ENCODE measurements at regions not wholly inside any gene's neighbourhood (a gene's known extent, or its start where the extent isn't known, plus 50 kb on each side); places are given as distances from the start of the nearest gene placed in this dataset.

- ATAC-seq (ENCODE audit: low FRiP score) (no peak), DNase-seq (ENCODE audit: low spot score) (no peak)
- no peak for TF ChIP-seq CTCF (IDR thresholded peaks at IDR 0.05)
Measured at GRCh38 chr6:71130277-71130676, 158.3 kb upstream of the OGFRL1 start.

- DNase-seq (ENCODE audit: low spot score) (no peak), ATAC-seq (ENCODE audit: low FRiP score) (no peak)
- TF ChIP-seq CTCF (IDR thresholded peaks at IDR 0.05): no peak
Measured at GRCh38 chr6:71134929-71135642, 153.5 kb upstream of the OGFRL1 start.

GRCh38 chr6:71137973-71138372, 150.6 kb upstream of the OGFRL1 start:
- ATAC-seq (ENCODE audit: low FRiP score) (no peak), DNase-seq (ENCODE audit: low spot score) (no peak)
- no peak for TF ChIP-seq CTCF (IDR thresholded peaks at IDR 0.05)

GRCh38 chr6:71138376-71138775, 150.2 kb upstream of the OGFRL1 start:
- ATAC-seq (ENCODE audit: low FRiP score) (no peak), DNase-seq (ENCODE audit: low spot score) (no peak)
- TF ChIP-seq CTCF (IDR thresholded peaks at IDR 0.05): no peak

GRCh38 chr6:71139249-71139648, 149.4 kb upstream of the OGFRL1 start:
- no peak for ATAC-seq (ENCODE audit: low FRiP score)
- DNase-seq (ENCODE audit: low spot score): no peak
- no peak for TF ChIP-seq CTCF (IDR thresholded peaks at IDR 0.05)

- TF ChIP-seq CTCF (IDR thresholded peaks at IDR 0.05): no peak
- no peak for DNase-seq (ENCODE audit: low spot score)
- ATAC-seq (ENCODE audit: low FRiP score): no peak
Measured at GRCh38 chr6:71153755-71154325, 134.8 kb upstream of the OGFRL1 start.

- no peak for ATAC-seq (ENCODE audit: low FRiP score)
- DNase-seq (ENCODE audit: low spot score): no peak
Measured at GRCh38 chr6:71157345-71157744, 131.3 kb upstream of the OGFRL1 start.

More at GRCh38 chr6:71157345-71157744, 131.3 kb upstream of the OGFRL1 start:
- TF ChIP-seq CTCF (IDR thresholded peaks at IDR 0.05): no peak
